ENCODE measurements at regions not wholly inside any gene's neighbourhood (a gene's known extent, or its start where the extent isn't known, plus 50 kb on each side); places are given as distances from the start of the nearest gene placed in this dataset.

DNA sequence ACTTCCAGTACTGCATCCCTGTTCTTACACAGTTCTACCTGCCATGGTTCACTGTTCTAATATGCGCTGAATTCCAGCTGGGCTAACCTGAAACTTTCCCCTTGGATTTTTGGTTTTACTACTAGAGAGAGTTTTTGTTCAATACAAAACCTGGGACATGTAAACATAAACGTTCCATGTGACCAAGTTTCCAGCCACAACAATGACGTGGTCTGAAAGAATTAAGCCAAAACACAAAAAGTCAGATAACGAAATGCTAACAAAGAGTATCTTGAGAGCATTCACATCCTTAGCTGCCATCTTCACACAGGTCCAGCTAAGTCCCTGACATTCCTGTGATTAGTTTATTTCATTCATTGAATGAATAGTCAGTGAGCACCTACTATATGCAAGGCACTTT, 467.0 kb upstream of the PKDCC start:
- TF ChIP-seq YY1 (IDR thresholded peaks at IDR 0.05; ENCODE audit: insufficient read depth, insufficient read length) (no peak), ZNF274 (IDR thresholded peaks at IDR 0.05; ENCODE audit: low read depth, low read length) (no peak)

Data from NT2/D1 (cell line).